Epithelial cell of esophagus (primary cell): ENCODE measurements at regions not wholly inside any gene's neighbourhood (a gene's known extent, or its start where the extent isn't known, plus 50 kb on each side); places are given as distances from the start of the nearest gene placed in this dataset.

Experiments
- DNase-seq: peaks from one replicate; pipeline ENCODE4 v3.0.0; 2010; ENCODE audit warnings: low read depth
- H3K4me3 ChIP-seq: 2 replicates; pipeline ENCODE4 v1.5.1; 2011; ENCODE audit warnings: mild to moderate bottlenecking, low read length, control low read depth
- TF ChIP-seq, protein P1 (sequence below): IDR thresholded peaks from 2 replicates; pipeline ENCODE4 v1.5.1; 2011; ENCODE audit warnings: low read depth, mild to moderate bottlenecking, low read length, control low read depth, inconsistent platforms; ENCODE audit not compliant: insufficient read depth; ENCODE audit errors: missing control alignments

DNA sequence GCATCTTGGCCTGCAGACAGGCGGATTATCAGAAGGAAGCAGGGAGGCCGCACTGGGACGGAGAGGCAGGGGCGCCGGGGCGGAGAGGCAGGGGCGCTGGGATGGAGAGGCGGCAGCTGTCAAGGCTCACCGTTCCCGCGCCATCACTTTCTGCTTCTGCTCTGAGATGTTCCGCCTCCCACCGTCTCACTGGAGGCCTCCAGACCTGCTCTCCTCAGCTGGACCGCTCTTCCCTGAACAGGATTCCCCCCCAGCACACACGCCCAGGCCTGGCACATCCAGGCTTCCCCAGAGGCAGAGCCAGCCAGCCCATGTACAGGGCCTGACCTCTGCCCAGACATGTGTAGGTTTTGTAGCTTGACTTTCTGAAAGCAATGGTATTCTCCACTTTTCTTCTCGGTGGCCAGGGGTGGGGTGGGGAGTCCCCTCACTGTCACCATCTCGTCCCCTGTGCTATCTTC lies 84.1 kb downstream of the RIPK4 start:
- no peak overlapping the region for H3K4me3 ChIP-seq
- TF ChIP-seq, protein P1, sequence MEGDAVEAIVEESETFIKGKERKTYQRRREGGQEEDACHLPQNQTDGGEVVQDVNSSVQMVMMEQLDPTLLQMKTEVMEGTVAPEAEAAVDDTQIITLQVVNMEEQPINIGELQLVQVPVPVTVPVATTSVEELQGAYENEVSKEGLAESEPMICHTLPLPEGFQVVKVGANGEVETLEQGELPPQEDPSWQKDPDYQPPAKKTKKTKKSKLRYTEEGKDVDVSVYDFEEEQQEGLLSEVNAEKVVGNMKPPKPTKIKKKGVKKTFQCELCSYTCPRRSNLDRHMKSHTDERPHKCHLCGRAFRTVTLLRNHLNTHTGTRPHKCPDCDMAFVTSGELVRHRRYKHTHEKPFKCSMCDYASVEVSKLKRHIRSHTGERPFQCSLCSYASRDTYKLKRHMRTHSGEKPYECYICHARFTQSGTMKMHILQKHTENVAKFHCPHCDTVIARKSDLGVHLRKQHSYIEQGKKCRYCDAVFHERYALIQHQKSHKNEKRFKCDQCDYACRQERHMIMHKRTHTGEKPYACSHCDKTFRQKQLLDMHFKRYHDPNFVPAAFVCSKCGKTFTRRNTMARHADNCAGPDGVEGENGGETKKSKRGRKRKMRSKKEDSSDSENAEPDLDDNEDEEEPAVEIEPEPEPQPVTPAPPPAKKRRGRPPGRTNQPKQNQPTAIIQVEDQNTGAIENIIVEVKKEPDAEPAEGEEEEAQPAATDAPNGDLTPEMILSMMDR, result no peak

DNA sequence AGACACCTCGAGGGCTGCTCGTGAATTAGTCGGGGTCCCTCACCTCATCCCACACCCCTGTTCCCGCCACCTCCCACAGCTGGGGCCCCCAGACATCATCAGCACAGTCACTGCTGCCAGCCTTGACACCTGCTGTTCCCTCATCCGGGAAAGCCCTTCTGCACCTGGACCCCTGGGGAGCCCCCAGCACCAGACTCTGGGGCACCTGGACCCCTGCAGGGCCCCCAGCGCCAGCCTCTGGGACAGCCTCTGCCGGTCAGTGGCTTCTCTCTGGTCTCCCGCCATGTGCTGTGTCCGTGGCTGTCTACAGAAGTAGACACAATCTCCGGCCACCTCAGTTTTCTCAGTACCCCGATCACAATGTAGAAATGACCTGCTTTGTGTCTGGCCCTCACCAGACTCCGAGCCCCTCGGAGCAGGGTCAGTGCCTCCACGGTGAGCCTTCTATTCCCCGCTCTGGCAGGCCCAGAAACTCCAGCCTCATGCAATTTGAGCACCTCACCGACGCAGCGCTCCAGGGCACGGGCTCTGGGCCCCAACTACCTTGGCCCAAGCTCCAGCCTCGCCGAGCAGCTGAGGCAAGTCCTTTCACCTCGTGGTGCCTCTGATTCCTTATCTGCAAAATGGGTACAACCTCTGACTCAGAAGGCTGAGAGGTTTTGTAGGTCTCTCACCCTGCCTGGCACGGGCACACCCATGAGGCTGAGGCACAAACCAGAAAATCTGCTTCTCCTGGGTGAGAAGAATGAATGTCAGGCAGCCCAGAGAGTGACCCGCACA lies 84.7 kb downstream of the RIPK4 start:
- no peak overlapping the region for H3K4me3 ChIP-seq
- peak; percentile 77 for DNase-seq
- TF ChIP-seq, protein P1, result no peak

More for the DNA sequence above, 84.1 kb downstream of the RIPK4 start:
- peak; percentile 22 for DNase-seq

DNA sequence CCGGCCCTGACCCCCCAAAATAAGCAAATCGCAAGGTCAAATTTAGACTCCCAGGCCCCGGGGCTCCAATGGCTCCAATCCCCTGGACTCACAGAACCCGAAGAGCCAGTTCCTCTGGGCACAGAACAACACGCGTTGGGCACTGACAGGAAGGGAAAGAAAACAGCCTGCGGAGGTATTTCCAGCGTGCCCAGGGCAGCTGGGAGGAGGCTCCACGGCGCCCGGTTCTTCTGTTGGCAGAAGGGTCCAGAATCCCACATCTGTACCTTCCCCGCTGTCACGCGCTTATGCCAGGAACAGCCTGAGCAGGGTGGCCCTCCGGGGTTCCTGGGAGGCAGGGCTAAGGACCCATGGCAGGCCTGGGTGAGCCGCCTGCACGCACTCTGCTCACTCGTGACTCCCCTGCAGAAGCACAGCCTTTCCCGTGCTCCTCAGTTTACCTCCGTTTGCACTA lies 85.5 kb downstream of the RIPK4 start:
- TF ChIP-seq, protein P1, result no peak
- H3K4me3 ChIP-seq, result peak overlapping the region; percentile 21
- DNase-seq, result peak; percentile 88

DNA sequence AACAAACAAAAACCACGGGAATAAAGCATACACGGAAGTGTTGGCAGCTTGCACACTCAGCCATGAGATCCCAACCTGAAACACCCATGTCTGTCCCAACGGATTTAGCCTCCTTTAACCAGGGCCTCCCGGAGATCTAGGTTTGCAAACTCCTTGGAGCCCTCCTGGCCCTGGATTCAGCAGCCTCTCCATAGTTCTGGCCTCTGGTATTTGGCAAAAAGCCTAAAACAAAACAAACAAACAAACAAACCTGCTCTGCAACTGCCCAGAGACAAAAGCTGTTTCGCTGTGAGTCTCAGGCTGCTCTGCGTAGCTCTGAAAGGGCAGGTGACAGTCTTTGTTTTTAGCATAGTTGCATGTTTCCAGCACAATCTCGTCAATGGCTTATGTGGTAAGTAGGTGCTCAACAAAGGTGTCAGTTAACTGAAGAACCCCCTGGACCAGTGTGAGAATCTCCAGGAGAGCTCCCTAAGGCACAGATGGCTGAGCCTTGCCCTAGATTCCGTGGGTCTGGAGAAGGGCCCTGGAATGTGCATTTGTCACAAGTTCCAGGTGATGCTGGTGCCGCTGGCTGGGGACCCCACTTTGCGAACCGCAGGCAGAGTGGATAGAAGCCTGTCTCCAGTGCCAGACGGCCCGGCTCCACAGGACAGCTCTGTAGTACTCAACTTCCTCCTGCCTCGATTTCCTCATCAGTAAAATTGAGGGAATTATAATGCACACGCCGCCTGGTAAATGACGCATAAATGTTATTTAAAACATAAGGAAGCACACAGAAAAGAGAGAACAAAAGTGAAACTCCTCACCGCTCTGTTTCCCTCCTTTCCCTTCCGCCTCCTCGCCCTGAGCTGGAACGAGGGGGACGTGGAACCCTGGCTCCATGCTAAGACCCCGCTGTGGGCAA lies 86.2 kb downstream of the RIPK4 start:
- DNase-seq, result peak; percentile 56
- peak overlapping the region; percentile 21 for H3K4me3 ChIP-seq
- TF ChIP-seq, protein P1, result no peak

DNA sequence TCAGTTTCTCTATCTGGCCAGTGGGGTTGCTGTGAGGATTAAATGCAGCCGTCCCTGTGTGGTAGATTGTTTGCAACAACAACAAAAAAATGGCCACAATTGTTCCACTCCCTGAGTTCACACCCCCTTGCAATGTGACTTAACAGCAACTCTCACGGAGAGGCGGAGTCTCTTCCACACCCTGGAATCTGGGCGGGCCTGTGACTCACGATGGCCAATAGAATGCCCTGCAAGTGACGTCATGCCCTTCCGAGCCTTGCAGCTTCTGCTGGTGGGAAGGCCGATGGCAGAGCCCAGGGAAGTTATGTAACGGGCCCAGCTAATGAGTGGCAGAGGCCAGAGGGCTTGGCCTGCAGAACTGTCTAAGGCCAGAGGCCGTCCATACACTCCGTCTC lies 87.9 kb downstream of the RIPK4 start:
- peak; percentile 100 for DNase-seq
- peak overlapping the region; percentile 37 for H3K4me3 ChIP-seq
- TF ChIP-seq, protein P1, result no peak

DNA sequence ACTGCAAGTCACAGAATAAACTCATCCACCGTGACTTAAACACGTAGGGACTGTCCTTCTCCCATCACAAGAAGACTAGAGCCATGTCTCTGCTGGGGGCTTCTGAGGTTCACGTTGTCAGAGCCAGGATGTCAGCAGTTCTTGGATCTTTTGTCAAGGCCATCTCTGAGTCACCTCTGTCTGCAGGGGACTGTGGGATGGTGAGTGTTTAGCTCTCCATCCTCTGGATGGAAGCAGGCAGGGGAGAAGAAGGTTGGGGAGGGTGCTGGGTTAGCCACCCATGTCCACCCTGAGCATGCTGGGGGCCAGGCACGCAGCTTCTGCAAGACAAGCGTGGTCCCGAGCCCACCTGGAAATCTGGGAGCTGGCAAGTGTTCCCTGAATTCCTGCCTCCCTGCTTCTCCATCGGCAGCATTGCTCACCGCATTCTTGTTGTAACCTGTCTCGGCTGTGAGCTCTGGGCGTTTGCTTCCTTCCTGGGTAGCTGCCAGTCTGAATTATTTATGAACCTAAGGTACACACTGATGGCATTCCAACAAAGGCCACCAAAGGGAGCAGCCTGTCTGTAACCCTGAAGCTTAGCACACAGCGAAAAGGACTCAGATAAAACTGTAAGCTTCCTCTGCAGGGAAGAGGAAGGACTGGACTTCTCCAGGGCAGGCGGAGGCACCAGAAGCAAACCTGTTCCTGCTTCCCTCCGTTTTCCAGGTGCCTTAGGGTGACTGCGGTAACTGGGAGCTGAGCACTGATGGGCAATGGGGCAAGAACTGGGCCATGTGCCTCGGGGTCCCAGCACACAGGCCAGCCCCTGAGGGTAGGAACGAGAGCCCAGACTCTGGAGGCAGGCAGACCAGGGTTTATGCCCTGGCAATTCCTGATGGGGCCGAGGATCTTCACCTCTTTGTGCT lies 88.6 kb downstream of the RIPK4 start:
- peak; percentile 97 for DNase-seq
- H3K4me3 ChIP-seq, result peak overlapping the region; percentile 37
- TF ChIP-seq, protein P1, result peak; percentile 38
